ENCODE measurements at regions not wholly inside any gene's neighbourhood (a gene's known extent, or its start where the extent isn't known, plus 50 kb on each side); places are given as distances from the start of the nearest gene placed in this dataset.

GRCh38 chr10:130430852-130431704 is 294.9 kb downstream of the GLRX3 start:
- TF ChIP-seq, protein P1, sequence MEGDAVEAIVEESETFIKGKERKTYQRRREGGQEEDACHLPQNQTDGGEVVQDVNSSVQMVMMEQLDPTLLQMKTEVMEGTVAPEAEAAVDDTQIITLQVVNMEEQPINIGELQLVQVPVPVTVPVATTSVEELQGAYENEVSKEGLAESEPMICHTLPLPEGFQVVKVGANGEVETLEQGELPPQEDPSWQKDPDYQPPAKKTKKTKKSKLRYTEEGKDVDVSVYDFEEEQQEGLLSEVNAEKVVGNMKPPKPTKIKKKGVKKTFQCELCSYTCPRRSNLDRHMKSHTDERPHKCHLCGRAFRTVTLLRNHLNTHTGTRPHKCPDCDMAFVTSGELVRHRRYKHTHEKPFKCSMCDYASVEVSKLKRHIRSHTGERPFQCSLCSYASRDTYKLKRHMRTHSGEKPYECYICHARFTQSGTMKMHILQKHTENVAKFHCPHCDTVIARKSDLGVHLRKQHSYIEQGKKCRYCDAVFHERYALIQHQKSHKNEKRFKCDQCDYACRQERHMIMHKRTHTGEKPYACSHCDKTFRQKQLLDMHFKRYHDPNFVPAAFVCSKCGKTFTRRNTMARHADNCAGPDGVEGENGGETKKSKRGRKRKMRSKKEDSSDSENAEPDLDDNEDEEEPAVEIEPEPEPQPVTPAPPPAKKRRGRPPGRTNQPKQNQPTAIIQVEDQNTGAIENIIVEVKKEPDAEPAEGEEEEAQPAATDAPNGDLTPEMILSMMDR (conservative IDR thresholded peaks at IDR 0.05; ENCODE audit: low read length) = no peak
- no peak for TF ChIP-seq EZH2phosphoT487 (IDR thresholded peaks at IDR 0.05; ENCODE audit: borderline replicate concordance)
